Gastroesophageal sphincter (tissue), 3 donors: ENCODE measurements at regions not wholly inside any gene's neighbourhood (a gene's known extent, or its start where the extent isn't known, plus 50 kb on each side); places are given as distances from the start of the nearest gene placed in this dataset.

ENCODE experiments used
- CTCF ChIP-seq, 4 experiments: fragments of 200-600 bp in 2 of 4; fragments of 450-650 bp in 2 of 4; sonication (generic) in 1 of 4; IDR thresholded peaks; one replicate each; pipeline ENCODE4 v1.5.1; 2017 to 2019; ENCODE audit warnings: antibody characterized with exemption in 4 of 4, mild to moderate bottlenecking in 2 of 4, moderate library complexity in 2 of 4
- EP300 ChIP-seq: sonication (generic); formaldehyde crosslinking; IDR thresholded peaks from one replicate; pipeline ENCODE4 v1.6.1; 2017; ENCODE audit warnings: antibody characterized with exemption, mild to moderate bottlenecking
- POLR2A ChIP-seq, 2 donors: fragments of 450-650 bp; IDR thresholded peaks; one replicate each; pipeline ENCODE4 v1.6.1; 2017; ENCODE audit warnings: antibody characterized with exemption in 2 of 2, mild to moderate bottlenecking in 2 of 2, moderate library complexity in 1 of 2
- POLR2AphosphoS5 ChIP-seq: sonication (generic); formaldehyde crosslinking; IDR thresholded peaks from one replicate; pipeline ENCODE4 v1.6.1; 2017; ENCODE audit warnings: antibody characterized with exemption

- no peak for TF ChIP-seq CTCF (IDR thresholded peaks at IDR 0.05)
- no peak for TF ChIP-seq EP300
- no peak for TF ChIP-seq POLR2A (IDR thresholded peaks at IDR 0.05)
- TF ChIP-seq POLR2AphosphoS5, result no peak
Observed at GRCh38 chr4:164212714-164213113, 541.2 kb upstream of the SMIM31 start.
